Liver (tissue), 3 donors: ENCODE measurements at regions not wholly inside any gene's neighbourhood (a gene's known extent, or its start where the extent isn't known, plus 50 kb on each side); places are given as distances from the start of the nearest gene placed in this dataset.

Experiments
- EGR1 ChIP-seq, 2 donors: IDR thresholded peaks; 2 replicates each; pipeline ENCODE4 v1.6.1; 2016 to 2018; ENCODE audit warnings: antibody characterized with exemption in 2 of 2, low read depth in 2 of 2
- FOXA1 ChIP-seq: IDR thresholded peaks from 2 replicates; pipeline ENCODE4 v1.6.1; 2016; ENCODE audit warnings: antibody characterized with exemption
- HNF4A ChIP-seq, 2 donors: conservative IDR thresholded peaks; 2 replicates each; pipeline ENCODE4 v1.6.1; 2016; ENCODE audit warnings: antibody characterized with exemption in 2 of 2, mild to moderate bottlenecking in 2 of 2
- JUND ChIP-seq, 2 donors: IDR thresholded peaks; 2 replicates each; pipeline ENCODE4 v1.6.1; 2016; ENCODE audit warnings: antibody characterized with exemption in 2 of 2
- NR2F2 ChIP-seq: IDR thresholded peaks from 2 replicates; pipeline ENCODE4 v1.6.1; 2016; ENCODE audit warnings: antibody characterized with exemption
- RAD21 ChIP-seq, 2 donors: IDR thresholded peaks; 2 replicates each; pipeline ENCODE4 v1.6.1; 2016; ENCODE audit warnings: antibody characterized with exemption in 2 of 2, mild to moderate bottlenecking in 2 of 2
- RXRA ChIP-seq, 2 donors: IDR thresholded peaks; 2 replicates each; pipeline ENCODE4 v1.6.1; 2017 to 2018; ENCODE audit warnings: antibody characterized with exemption in 2 of 2, mild to moderate bottlenecking in 1 of 2
- SP1 ChIP-seq: IDR thresholded peaks from 2 replicates; pipeline ENCODE4 v1.6.1; 2018; ENCODE audit warnings: antibody characterized with exemption, mild to moderate bottlenecking
- TAF1 ChIP-seq: conservative IDR thresholded peaks from 2 replicates; pipeline ENCODE4 v1.6.1; 2016; ENCODE audit warnings: antibody characterized with exemption, mild to moderate bottlenecking
- TF ChIP-seq, protein P1 (sequence below): fragments of 150-350 bp; IDR thresholded peaks from 2 replicates; pipeline ENCODE4 v1.5.1; 2017; ENCODE audit warnings: improper control_type of control experiment, low read depth, low read length; ENCODE audit not compliant: missing input control
- TF ChIP-seq, protein P2 (sequence below): IDR thresholded peaks from 2 replicates; pipeline ENCODE4 v1.6.1; 2016; ENCODE audit warnings: antibody characterized with exemption, mild to moderate bottlenecking
- TF ChIP-seq, protein P3 (sequence below): IDR thresholded peaks from 2 replicates; pipeline ENCODE4 v1.6.1; 2016; ENCODE audit warnings: antibody characterized with exemption
- TF ChIP-seq, protein P4 (sequence below): IDR thresholded peaks from 2 replicates; pipeline ENCODE4 v1.6.1; 2016; ENCODE audit warnings: antibody characterized with exemption
- TF ChIP-seq, protein P5 (sequence below): IDR thresholded peaks from 2 replicates; pipeline ENCODE4 v1.6.1; 2016; ENCODE audit warnings: antibody characterized with exemption
- donor health status: healthy.
- donor health status: healthy.

- TF ChIP-seq SP1 (no peak), TAF1 (no peak), JUND (IDR thresholded peaks at IDR 0.05) (no peak), EGR1 (IDR thresholded peaks at IDR 0.05; ENCODE audit: low read depth in 2 of 2) (no peak), HNF4A (conservative IDR thresholded peaks at IDR 0.05) (no peak), FOXA1 (no peak), RAD21 (IDR thresholded peaks at IDR 0.05) (no peak), NR2F2 (no peak), RXRA (IDR thresholded peaks at IDR 0.05) (no peak)
- TF ChIP-seq, protein P1, sequence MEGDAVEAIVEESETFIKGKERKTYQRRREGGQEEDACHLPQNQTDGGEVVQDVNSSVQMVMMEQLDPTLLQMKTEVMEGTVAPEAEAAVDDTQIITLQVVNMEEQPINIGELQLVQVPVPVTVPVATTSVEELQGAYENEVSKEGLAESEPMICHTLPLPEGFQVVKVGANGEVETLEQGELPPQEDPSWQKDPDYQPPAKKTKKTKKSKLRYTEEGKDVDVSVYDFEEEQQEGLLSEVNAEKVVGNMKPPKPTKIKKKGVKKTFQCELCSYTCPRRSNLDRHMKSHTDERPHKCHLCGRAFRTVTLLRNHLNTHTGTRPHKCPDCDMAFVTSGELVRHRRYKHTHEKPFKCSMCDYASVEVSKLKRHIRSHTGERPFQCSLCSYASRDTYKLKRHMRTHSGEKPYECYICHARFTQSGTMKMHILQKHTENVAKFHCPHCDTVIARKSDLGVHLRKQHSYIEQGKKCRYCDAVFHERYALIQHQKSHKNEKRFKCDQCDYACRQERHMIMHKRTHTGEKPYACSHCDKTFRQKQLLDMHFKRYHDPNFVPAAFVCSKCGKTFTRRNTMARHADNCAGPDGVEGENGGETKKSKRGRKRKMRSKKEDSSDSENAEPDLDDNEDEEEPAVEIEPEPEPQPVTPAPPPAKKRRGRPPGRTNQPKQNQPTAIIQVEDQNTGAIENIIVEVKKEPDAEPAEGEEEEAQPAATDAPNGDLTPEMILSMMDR = no peak
- TF ChIP-seq, protein P2, sequence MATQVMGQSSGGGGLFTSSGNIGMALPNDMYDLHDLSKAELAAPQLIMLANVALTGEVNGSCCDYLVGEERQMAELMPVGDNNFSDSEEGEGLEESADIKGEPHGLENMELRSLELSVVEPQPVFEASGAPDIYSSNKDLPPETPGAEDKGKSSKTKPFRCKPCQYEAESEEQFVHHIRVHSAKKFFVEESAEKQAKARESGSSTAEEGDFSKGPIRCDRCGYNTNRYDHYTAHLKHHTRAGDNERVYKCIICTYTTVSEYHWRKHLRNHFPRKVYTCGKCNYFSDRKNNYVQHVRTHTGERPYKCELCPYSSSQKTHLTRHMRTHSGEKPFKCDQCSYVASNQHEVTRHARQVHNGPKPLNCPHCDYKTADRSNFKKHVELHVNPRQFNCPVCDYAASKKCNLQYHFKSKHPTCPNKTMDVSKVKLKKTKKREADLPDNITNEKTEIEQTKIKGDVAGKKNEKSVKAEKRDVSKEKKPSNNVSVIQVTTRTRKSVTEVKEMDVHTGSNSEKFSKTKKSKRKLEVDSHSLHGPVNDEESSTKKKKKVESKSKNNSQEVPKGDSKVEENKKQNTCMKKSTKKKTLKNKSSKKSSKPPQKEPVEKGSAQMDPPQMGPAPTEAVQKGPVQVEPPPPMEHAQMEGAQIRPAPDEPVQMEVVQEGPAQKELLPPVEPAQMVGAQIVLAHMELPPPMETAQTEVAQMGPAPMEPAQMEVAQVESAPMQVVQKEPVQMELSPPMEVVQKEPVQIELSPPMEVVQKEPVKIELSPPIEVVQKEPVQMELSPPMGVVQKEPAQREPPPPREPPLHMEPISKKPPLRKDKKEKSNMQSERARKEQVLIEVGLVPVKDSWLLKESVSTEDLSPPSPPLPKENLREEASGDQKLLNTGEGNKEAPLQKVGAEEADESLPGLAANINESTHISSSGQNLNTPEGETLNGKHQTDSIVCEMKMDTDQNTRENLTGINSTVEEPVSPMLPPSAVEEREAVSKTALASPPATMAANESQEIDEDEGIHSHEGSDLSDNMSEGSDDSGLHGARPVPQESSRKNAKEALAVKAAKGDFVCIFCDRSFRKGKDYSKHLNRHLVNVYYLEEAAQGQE = no peak
- TF ChIP-seq, protein P3, sequence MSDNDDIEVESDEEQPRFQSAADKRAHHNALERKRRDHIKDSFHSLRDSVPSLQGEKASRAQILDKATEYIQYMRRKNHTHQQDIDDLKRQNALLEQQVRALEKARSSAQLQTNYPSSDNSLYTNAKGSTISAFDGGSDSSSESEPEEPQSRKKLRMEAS = no peak
- TF ChIP-seq, protein P4, sequence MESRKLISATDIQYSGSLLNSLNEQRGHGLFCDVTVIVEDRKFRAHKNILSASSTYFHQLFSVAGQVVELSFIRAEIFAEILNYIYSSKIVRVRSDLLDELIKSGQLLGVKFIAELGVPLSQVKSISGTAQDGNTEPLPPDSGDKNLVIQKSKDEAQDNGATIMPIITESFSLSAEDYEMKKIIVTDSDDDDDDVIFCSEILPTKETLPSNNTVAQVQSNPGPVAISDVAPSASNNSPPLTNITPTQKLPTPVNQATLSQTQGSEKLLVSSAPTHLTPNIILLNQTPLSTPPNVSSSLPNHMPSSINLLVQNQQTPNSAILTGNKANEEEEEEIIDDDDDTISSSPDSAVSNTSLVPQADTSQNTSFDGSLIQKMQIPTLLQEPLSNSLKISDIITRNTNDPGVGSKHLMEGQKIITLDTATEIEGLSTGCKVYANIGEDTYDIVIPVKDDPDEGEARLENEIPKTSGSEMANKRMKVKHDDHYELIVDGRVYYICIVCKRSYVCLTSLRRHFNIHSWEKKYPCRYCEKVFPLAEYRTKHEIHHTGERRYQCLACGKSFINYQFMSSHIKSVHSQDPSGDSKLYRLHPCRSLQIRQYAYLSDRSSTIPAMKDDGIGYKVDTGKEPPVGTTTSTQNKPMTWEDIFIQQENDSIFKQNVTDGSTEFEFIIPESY = no peak
- TF ChIP-seq, protein P5, sequence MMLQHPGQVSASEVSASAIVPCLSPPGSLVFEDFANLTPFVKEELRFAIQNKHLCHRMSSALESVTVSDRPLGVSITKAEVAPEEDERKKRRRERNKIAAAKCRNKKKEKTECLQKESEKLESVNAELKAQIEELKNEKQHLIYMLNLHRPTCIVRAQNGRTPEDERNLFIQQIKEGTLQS = no peak
These were observed 817.5 kb downstream of the NXPH1 start for GRCh38 chr7:9250876-9251275.
